Ectodermal cell (in vitro differentiated cells): ENCODE measurements at regions not wholly inside any gene's neighbourhood (a gene's known extent, or its start where the extent isn't known, plus 50 kb on each side); places are given as distances from the start of the nearest gene placed in this dataset.

Experiments
- H3K27ac ChIP-seq: 2 replicates; pipeline ENCODE4 v1.7.0; 2013; ENCODE audit warnings: mild to moderate bottlenecking, low read depth, low read length; ENCODE audit not compliant: insufficient read depth, poor library complexity, severe bottlenecking
- H3K27me3 ChIP-seq: 2 replicates; pipeline ENCODE4 v1.7.0; 2013; ENCODE audit warnings: mild to moderate bottlenecking, low read length; ENCODE audit not compliant: insufficient read depth, control insufficient read depth, poor library complexity, severe bottlenecking
- H3K36me3 ChIP-seq: one replicate; pipeline ENCODE4 v1.7.0; 2013; ENCODE audit warnings: low read length; ENCODE audit not compliant: control insufficient read depth, insufficient read depth
- H3K4me1 ChIP-seq: one replicate; pipeline ENCODE4 v1.7.0; 2013; ENCODE audit warnings: low read length; ENCODE audit not compliant: control insufficient read depth, insufficient read depth
- H3K4me3 ChIP-seq: 2 replicates; pipeline ENCODE4 v1.7.0; 2013; ENCODE audit warnings: low read depth, low read length, control low read depth; ENCODE audit not compliant: insufficient read depth
- H3K9me3 ChIP-seq: 2 replicates; pipeline ENCODE4 v1.7.0; 2013; ENCODE audit warnings: mild to moderate bottlenecking, low read length, moderate library complexity; ENCODE audit not compliant: control insufficient read depth
- WGBS, 2 experiments: methylation state at CpG; one replicate each; pipeline ENCODE4 v1.1.7; 2013; ENCODE audit warnings: missing lambda C conversion rate in 2 of 2; 5-methylcytosine and 5-hydroxymethylcytosine counted together

DNA sequence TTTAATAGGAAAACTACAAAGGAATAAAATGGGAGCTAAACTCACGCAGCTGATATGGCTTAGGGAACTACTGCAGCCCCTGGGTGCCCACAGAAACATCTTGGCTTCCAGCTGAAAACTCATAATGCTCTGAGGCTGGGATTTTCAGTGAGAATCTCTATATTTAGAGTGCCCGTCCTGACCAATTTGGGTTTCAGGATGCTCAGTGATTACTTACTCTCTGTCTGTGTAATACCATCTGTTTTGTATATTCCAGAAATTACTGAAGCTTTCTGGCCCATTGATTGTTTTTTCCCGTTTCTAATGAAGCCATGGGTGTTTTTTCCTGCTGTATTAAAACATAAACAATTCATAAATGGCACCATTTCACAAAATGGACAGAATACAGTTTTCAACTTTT is 50.6 kb upstream of the ZNF385D start:
- H3K27ac ChIP-seq: no peak overlapping the region
- H3K27me3 ChIP-seq: no peaks in the 10 kb centered on the region
- no peak overlapping the region for H3K4me3 ChIP-seq
- H3K36me3 ChIP-seq: no peaks in the 10 kb centered on the region
- no peaks in the 10 kb centered on the region for H3K9me3 ChIP-seq
- 89 to 92% methylated on average over 3 of the region's 3 CpGs for WGBS, 2 experiments
- H3K4me1 ChIP-seq: no peaks in the 10 kb centered on the region

GRCh38 chr3:21803604-21804003 is 52.6 kb upstream of the ZNF385D start:
- H3K4me1 ChIP-seq: no peaks in the 10 kb centered on the region
- H3K27ac ChIP-seq: no peak overlapping the region
- no peaks in the 10 kb centered on the region for H3K9me3 ChIP-seq
- no peaks in the 10 kb centered on the region for H3K36me3 ChIP-seq
- 83 to 100% methylated on average over 1 of the region's 1 CpG for WGBS, 2 experiments
- H3K27me3 ChIP-seq: no peaks in the 10 kb centered on the region
- H3K4me3 ChIP-seq: no peak overlapping the region

DNA sequence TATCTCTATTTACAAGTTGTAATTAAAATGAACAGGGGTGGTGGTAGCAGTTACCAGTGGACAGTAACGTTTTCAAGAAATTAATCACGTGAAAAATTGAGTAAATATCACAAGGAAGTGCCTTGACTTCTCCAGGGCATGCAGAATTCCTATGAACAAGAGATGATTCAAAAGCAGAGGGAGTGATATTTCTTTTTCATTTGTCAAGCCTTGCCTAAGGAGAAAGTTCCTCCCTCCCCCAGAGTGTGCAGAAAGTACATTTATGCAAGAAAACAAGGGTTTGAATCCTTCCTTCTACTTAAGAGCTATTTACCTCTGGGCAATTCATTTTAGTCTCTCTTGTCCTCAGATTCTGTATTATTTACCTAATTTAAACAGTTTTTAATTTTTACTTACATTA is 53.3 kb upstream of the ZNF385D start:
- no peak overlapping the region for H3K27ac ChIP-seq

DNA sequence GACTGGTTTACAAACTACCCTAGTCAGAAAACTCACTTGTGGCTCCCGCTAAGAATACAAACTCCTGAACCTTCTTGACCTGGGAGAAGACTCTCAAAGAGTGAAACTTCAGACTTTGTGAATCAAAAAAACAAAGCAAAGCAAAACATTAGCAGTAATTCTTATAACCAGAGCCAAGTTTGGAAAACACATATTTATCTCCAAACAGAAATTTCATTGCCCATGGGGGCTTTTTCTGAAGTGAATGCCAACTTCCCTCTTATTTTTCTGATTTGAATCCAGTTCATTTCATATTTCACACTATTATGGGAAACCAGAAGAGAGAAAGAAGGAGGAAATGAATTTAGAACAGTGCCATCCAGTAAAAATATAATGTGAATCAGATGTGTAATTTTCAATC is 55.7 kb upstream of the ZNF385D start:
- H3K36me3 ChIP-seq: no peaks in the 10 kb centered on the region
- no peaks in the 10 kb centered on the region for H3K9me3 ChIP-seq
- H3K4me3 ChIP-seq: no peak overlapping the region
- no peaks in the 10 kb centered on the region for H3K27me3 ChIP-seq
- no peaks in the 10 kb centered on the region for H3K4me1 ChIP-seq
- 90 to 95% methylated on average over 1 of the region's 1 CpG for WGBS, 2 experiments
- H3K27ac ChIP-seq: no peak overlapping the region

More for the DNA sequence above, 53.3 kb upstream of the ZNF385D start:
- no peak overlapping the region for H3K4me3 ChIP-seq
- no peaks in the 10 kb centered on the region for H3K4me1 ChIP-seq
- WGBS, 2 experiments: 89 to 94% methylated on average over 2 of the region's 2 CpGs
- H3K36me3 ChIP-seq: no peaks in the 10 kb centered on the region
- no peaks in the 10 kb centered on the region for H3K27me3 ChIP-seq
- no peaks in the 10 kb centered on the region for H3K9me3 ChIP-seq

- no peak overlapping the region for H3K4me3 ChIP-seq
- no peaks in the 10 kb centered on the region for H3K4me1 ChIP-seq
- no peak overlapping the region for H3K27ac ChIP-seq
- no peaks in the 10 kb centered on the region for H3K9me3 ChIP-seq
- H3K27me3 ChIP-seq: no peaks in the 10 kb centered on the region
- 85 to 86% methylated on average over 11 to 12 of the region's 12 CpGs for WGBS, 2 experiments
- H3K36me3 ChIP-seq: no peaks in the 10 kb centered on the region
These were observed 74.7 kb upstream of the ZNF385D start for GRCh38 chr3:21825684-21826083.

DNA sequence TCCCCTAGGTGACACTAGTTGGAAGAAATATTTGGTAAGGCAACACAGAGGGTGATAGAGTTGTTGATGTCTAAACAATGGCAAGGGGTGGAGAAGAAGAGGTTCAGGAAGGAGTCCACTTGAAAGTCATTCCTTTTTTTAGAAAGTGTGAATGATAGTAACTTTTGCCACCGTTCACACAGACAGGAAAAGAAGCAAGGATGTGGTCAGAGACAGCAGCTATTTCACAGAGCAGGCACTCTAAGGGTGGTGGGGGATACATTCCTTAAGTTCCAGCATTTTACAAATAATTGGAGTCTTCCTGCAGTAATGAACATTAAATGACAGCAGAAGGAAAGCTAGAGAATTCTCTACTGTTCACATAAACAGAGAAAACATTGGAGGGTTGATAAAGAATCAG is 75.4 kb upstream of the ZNF385D start:
- H3K9me3 ChIP-seq: no peaks in the 10 kb centered on the region
- H3K27ac ChIP-seq: no peak overlapping the region
- no peak overlapping the region for H3K4me3 ChIP-seq
- no peaks in the 10 kb centered on the region for H3K36me3 ChIP-seq
- no peaks in the 10 kb centered on the region for H3K27me3 ChIP-seq
- WGBS, 2 experiments: 67 to 84% methylated on average over 1 of the region's 1 CpG
- H3K4me1 ChIP-seq: no peaks in the 10 kb centered on the region

- Histone ChIP-seq H3K4me1 (no peaks in the 10 kb centered on the region), H3K27ac (no peak overlapping the region), H3K4me3 (no peak overlapping the region), H3K36me3 (no peaks in the 10 kb centered on the region), H3K9me3 (no peaks in the 10 kb centered on the region), H3K27me3 (no peaks in the 10 kb centered on the region)
- WGBS, 2 experiments: 85 to 100% methylated on average over 2 of the region's 2 CpGs
These were observed 79.5 kb upstream of the ZNF385D start for GRCh38 chr3:21830541-21830940.

DNA sequence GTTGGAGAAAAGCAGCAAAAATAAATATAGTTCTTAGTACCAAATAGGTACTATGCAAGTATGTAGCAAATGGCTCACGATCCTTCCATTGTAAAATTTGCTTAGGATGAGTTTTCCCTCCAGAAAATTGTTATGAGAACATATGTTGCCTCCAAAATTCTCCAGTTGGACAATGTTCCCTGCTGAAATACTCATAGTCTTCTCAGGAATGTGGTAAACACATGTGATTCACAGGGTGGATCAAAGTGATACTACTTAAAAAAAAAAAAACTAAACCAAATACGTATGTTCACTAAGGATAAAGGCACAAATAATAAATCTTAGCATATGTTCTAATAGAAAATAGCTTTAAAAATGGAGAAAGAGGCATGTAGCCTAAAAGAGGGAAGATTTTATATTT is 84.3 kb upstream of the ZNF385D start:
- 88 to 91% methylated on average over 1 of the region's 2 CpGs for WGBS, 2 experiments
- Histone ChIP-seq H3K4me1 (no peaks in the 10 kb centered on the region), H3K4me3 (no peak overlapping the region), H3K27me3 (no peaks in the 10 kb centered on the region), H3K36me3 (no peaks in the 10 kb centered on the region), H3K9me3 (no peaks in the 10 kb centered on the region), H3K27ac (no peak overlapping the region)

DNA sequence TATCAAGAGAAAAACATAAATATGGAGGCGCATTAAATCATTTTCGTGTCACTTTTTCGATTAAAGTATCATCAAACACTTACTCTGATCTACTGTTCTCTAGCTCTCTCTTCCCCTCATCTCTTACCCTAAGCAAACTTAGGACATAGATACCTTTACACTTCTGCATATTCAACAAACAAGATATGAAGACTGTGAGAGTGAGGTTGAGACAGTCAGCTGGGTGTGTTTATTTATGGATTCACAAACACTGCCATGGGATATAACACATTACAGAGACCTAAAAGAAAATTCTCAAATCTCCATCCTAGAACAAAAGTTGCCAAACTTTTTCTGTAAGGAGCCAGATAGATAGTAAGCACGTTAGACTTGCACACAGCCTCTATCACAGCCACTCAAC is 85.2 kb upstream of the ZNF385D start:
- Histone ChIP-seq H3K27me3 (no peaks in the 10 kb centered on the region), H3K9me3 (no peaks in the 10 kb centered on the region), H3K36me3 (no peaks in the 10 kb centered on the region), H3K27ac (no peak overlapping the region), H3K4me1 (no peaks in the 10 kb centered on the region), H3K4me3 (no peak overlapping the region)
- WGBS, 2 experiments: 94 to 95% methylated on average over 4 of the region's 4 CpGs

DNA sequence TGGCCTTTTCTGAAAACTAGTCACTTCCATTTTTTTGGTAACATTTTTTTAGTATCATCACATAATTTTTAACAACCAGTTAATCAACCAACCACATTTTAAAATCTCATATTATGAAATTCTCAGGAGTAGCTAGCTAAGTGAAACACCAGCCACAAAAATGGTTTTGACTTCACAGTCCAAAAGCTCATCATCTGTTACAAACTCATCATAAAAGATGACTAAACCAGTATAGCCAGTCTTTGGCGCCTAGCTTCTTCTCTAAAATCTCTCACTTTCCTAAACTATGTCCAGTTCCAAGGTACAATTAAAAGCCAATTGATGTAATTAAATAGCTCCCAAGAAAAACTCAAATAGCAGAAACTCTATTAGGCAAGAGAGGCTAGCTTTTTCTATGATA is 88.2 kb upstream of the ZNF385D start:
- 88 to 100% methylated on average over 1 of the region's 1 CpG for WGBS, 2 experiments
- Histone ChIP-seq H3K9me3 (no peaks in the 10 kb centered on the region), H3K4me1 (no peaks in the 10 kb centered on the region), H3K27me3 (no peaks in the 10 kb centered on the region), H3K4me3 (no peak overlapping the region), H3K27ac (no peak overlapping the region), H3K36me3 (no peaks in the 10 kb centered on the region)

DNA sequence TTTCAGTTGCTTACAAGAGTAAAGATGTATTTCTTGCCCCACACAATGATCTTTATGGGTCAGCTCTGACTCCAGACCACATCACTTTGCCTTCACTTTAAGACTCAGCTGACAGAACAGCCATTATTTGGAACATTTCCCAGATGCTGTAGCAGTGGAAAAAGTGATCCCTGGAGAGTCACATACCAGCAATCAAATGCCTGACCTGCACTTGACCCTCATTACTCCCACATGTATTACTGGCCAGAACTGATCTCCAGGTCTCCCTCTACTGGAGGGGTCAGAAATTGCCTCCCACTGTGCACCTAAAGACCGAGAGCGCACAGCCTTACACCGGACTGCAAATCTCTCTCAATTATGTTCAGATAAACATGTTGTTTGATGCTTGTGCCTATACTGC is 88.6 kb upstream of the ZNF385D start:
- WGBS, 2 experiments: 93 to 94% methylated on average over 2 to 3 of the region's 3 CpGs
- H3K9me3 ChIP-seq: no peaks in the 10 kb centered on the region
- no peaks in the 10 kb centered on the region for H3K27me3 ChIP-seq
- no peaks in the 10 kb centered on the region for H3K4me1 ChIP-seq
- H3K4me3 ChIP-seq: no peak overlapping the region
- no peak overlapping the region for H3K27ac ChIP-seq
- H3K36me3 ChIP-seq: no peaks in the 10 kb centered on the region
